22Rv1 (cell line): ENCODE measurements at regions not wholly inside any gene's neighbourhood (a gene's known extent, or its start where the extent isn't known, plus 50 kb on each side); places are given as distances from the start of the nearest gene placed in this dataset.

Source experiments
- H3K27ac ChIP-seq: fragments of 450-650 bp; 2 replicates; pipeline ENCODE4 v1.5.1; 2017
- ZFX ChIP-seq: fragments of 450-650 bp; IDR thresholded peaks from 2 replicates; pipeline ENCODE4 v1.6.1; 2017; ENCODE audit warnings: antibody characterized with exemption, borderline replicate concordance
- TF ChIP-seq, protein P1 (sequence below): fragments of 450-650 bp; IDR thresholded peaks from 2 replicates; pipeline ENCODE4 v1.5.1; 2017; ENCODE audit warnings: mild to moderate bottlenecking

GRCh38 chr13:78960881-78961280, 301.9 kb upstream of the OBI1 start:
- TF ChIP-seq ZFX: no peak
- TF ChIP-seq, protein P1, sequence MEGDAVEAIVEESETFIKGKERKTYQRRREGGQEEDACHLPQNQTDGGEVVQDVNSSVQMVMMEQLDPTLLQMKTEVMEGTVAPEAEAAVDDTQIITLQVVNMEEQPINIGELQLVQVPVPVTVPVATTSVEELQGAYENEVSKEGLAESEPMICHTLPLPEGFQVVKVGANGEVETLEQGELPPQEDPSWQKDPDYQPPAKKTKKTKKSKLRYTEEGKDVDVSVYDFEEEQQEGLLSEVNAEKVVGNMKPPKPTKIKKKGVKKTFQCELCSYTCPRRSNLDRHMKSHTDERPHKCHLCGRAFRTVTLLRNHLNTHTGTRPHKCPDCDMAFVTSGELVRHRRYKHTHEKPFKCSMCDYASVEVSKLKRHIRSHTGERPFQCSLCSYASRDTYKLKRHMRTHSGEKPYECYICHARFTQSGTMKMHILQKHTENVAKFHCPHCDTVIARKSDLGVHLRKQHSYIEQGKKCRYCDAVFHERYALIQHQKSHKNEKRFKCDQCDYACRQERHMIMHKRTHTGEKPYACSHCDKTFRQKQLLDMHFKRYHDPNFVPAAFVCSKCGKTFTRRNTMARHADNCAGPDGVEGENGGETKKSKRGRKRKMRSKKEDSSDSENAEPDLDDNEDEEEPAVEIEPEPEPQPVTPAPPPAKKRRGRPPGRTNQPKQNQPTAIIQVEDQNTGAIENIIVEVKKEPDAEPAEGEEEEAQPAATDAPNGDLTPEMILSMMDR: no peak
- no peak overlapping the region for H3K27ac ChIP-seq

GRCh38 chr13:78958006-78958405, 299.1 kb upstream of the OBI1 start:
- TF ChIP-seq, protein P1: no peak
- no peak for TF ChIP-seq ZFX
- no peak overlapping the region for H3K27ac ChIP-seq

DNA sequence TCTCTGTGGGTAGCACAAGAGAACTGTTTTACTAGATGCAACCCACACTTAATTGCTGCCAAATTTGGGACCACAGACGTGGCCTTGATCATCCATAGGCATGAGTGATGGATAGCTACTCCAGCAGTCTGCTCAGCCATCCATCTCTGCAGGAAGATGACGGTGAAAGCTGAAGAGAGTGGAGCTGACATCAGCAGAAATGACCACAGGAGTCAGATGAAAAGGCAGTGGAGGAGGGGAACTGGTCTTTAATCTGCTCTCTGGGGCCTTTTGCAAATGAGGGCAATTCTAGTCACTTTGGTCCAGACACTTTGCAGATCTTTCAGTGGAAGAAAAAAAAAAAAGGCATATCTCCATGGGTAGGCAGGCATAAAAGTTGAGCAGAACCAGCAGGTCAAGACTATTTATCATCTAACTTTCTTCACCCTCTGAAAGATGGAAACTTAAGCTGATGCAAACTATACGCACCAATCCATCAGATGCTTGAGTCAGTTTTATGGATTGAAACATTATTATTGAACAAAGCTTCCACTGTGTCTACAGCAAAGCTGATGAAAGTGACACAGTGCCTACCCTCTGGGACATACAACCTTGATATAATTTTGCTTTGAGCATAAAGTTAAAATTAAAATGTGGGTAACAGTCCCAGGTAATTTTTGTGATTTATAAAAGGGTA, 281.6 kb upstream of the OBI1 start:
- TF ChIP-seq, protein P1: no peak
- no peak for TF ChIP-seq ZFX
- no peak overlapping the region for H3K27ac ChIP-seq

DNA sequence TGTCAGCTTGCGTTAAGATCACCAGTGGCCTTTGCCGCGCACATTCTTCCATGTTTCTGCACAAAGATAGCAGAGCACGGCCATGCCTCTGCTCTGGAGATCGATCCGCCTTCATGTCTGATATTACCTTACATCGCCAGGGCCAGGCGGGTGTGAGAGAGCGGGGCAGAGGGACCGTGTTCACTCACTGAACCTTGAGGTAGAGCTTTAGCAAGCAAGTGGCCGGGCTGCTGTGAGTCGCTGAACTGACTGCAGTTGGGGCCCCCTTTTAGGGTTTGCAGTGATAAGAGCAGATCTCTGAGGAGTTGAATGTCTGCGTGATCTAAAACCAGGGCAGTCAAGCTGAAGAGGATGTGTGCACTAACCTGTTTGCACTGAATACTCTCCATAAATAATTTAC, 275.4 kb upstream of the OBI1 start:
- no peak for TF ChIP-seq ZFX
- TF ChIP-seq, protein P1: no peak
- H3K27ac ChIP-seq: no peak overlapping the region

GRCh38 chr13:78915015-78915414, 256.1 kb upstream of the OBI1 start:
- no peak overlapping the region for H3K27ac ChIP-seq
- TF ChIP-seq, protein P1: no peak
- no peak for TF ChIP-seq ZFX

DNA sequence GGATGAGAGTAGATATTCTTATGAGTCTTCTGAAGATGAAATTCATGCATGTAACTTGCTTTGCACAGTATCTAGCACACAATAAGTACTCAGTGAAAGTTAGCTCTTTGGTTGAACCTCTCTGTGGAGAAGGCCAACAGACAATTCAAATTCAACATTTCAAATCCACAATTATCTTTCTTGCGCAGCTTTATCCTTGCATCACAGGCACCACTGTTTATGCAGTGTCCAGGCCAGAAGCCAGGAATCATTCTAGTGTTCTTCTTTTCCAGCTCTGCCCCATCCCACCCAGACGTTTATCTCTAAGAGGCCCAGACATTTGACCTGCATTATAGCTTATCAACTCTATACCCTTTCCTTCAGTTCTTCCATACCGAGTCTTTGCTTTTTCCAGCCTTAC, 254.7 kb upstream of the OBI1 start:
- no peak overlapping the region for H3K27ac ChIP-seq
- TF ChIP-seq ZFX: no peak
- TF ChIP-seq, protein P1: no peak

GRCh38 chr13:78910147-78910546, 251.2 kb upstream of the OBI1 start:
- no peak overlapping the region for H3K27ac ChIP-seq
- TF ChIP-seq ZFX: no peak
- TF ChIP-seq, protein P1: no peak
